ENCODE measurements at regions not wholly inside any gene's neighbourhood (a gene's known extent, or its start where the extent isn't known, plus 50 kb on each side); places are given as distances from the start of the nearest gene placed in this dataset.

DNA sequence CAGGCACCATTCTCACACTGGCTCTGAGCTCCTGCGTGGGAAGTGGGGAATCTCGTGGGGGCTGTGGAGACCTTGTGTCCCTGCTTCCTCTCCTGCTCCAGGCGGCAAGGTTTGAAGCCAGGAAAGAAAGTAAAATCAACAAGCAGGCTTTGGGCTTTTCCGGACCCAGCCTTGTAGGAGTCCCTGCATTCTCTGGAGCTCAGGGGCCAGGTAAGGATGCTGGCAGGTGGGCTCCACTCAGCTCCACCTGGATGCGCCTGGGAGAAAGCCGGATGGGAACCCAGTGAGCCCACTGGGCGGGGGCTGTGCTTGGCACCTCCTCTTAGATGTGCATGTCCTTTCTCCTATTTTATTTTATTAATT is 362.5 kb downstream of the SEC14L1 start:
- TF ChIP-seq CTCF (IDR thresholded peaks at IDR 0.05), result no peak
- TF ChIP-seq POLR2A (IDR thresholded peaks at IDR 0.05), result no peak
- TF ChIP-seq EP300 (IDR thresholded peaks at IDR 0.05), result no peak

Measured in stomach (tissue), 4 donors.